Glutamatergic neuron (in vitro differentiated cells): ENCODE measurements at regions not wholly inside any gene's neighbourhood (a gene's known extent, or its start where the extent isn't known, plus 50 kb on each side); places are given as distances from the start of the nearest gene placed in this dataset.

ENCODE experiments used
- DNase-seq: peaks from one replicate; pipeline ENCODE4 v3.0.0; 2022
- H3K27ac Mint-ChIP-seq: one replicate; pipeline ENCODE4 v1.8.0; 2020; ENCODE audit warnings: mild to moderate bottlenecking, mixed read lengths, inconsistent platforms; ENCODE audit not compliant: unreplicated experiment
- H3K27me3 Mint-ChIP-seq: one replicate; pipeline ENCODE4 v1.8.0; 2020; ENCODE audit warnings: mild to moderate bottlenecking, moderate library complexity, mixed read lengths, inconsistent platforms; ENCODE audit not compliant: unreplicated experiment
- H3K36me3 Mint-ChIP-seq: one replicate; pipeline ENCODE4 v1.8.0; 2020; ENCODE audit warnings: mild to moderate bottlenecking, mixed read lengths, inconsistent platforms; ENCODE audit not compliant: unreplicated experiment
- H3K4me1 Mint-ChIP-seq: one replicate; pipeline ENCODE4 v1.8.0; 2020; ENCODE audit warnings: mild to moderate bottlenecking, low read depth, mixed read lengths, inconsistent platforms; ENCODE audit not compliant: unreplicated experiment
- H3K4me3 Mint-ChIP-seq: one replicate; pipeline ENCODE4 v1.8.0; 2020; ENCODE audit warnings: mild to moderate bottlenecking, mixed read lengths, inconsistent platforms; ENCODE audit not compliant: unreplicated experiment
- H3K9me3 Mint-ChIP-seq: one replicate; pipeline ENCODE4 v1.8.0; 2020; ENCODE audit warnings: mild to moderate bottlenecking, moderate library complexity, mixed read lengths, inconsistent platforms; ENCODE audit not compliant: unreplicated experiment
- CTCF ChIP-seq: fragments of 200-600 bp; sonication (generic); IDR thresholded peaks from one replicate; pipeline ENCODE4 v1.5.0; 2021; ENCODE audit not compliant: partially characterized antibody, unreplicated experiment

- peaks cover 8% of the 10 kb centered on the region for H3K9me3 Mint-ChIP-seq
- no peak for TF ChIP-seq CTCF
- H3K4me1 Mint-ChIP-seq: no peaks in the 10 kb centered on the region
- no peaks in the 10 kb centered on the region for H3K36me3 Mint-ChIP-seq
- no peak overlapping the region for H3K4me3 Mint-ChIP-seq
- DNase-seq: no peak
- H3K27ac Mint-ChIP-seq: no peak overlapping the region
- H3K27me3 Mint-ChIP-seq: no peaks in the 10 kb centered on the region
These were observed 437.4 kb downstream of the NPHP4 start for GRCh38 chr1:5554784-5555183.

GRCh38 chr1:5554111-5554510, 438.1 kb downstream of the NPHP4 start:
- Mint-ChIP-seq H3K27me3 (no peaks in the 10 kb centered on the region), H3K4me3 (no peak overlapping the region), H3K27ac (no peak overlapping the region), H3K4me1 (no peaks in the 10 kb centered on the region), H3K36me3 (no peaks in the 10 kb centered on the region), H3K9me3 (peaks cover 8% of the 10 kb centered on the region)
- TF ChIP-seq CTCF: no peak
- DNase-seq: no peak

- Mint-ChIP-seq H3K36me3 (no peaks in the 10 kb centered on the region), H3K27me3 (no peaks in the 10 kb centered on the region), H3K27ac (no peak overlapping the region), H3K9me3 (peaks cover 8% of the 10 kb centered on the region), H3K4me1 (no peaks in the 10 kb centered on the region), H3K4me3 (no peak overlapping the region)
- no peak for DNase-seq
- TF ChIP-seq CTCF: no peak
These were observed 439.3 kb downstream of the NPHP4 start for GRCh38 chr1:5552787-5553484.

- Mint-ChIP-seq H3K4me1 (no peaks in the 10 kb centered on the region), H3K27me3 (no peaks in the 10 kb centered on the region), H3K4me3 (no peak overlapping the region), H3K27ac (no peak overlapping the region), H3K36me3 (no peaks in the 10 kb centered on the region), H3K9me3 (peaks cover 5% of the 10 kb centered on the region)
- no peak for DNase-seq
- no peak for TF ChIP-seq CTCF
These were observed 440.8 kb downstream of the NPHP4 start for GRCh38 chr1:5551274-5551975.

GRCh38 chr1:5548266-5548665, 444.0 kb downstream of the NPHP4 start:
- no peak overlapping the region for H3K4me3 Mint-ChIP-seq
- H3K4me1 Mint-ChIP-seq: no peaks in the 10 kb centered on the region
- no peaks in the 10 kb centered on the region for H3K36me3 Mint-ChIP-seq
- H3K27ac Mint-ChIP-seq: no peak overlapping the region
- no peaks in the 10 kb centered on the region for H3K9me3 Mint-ChIP-seq
- no peaks in the 10 kb centered on the region for H3K27me3 Mint-ChIP-seq
- DNase-seq: no peak
- no peak for TF ChIP-seq CTCF
